Karpas-422 (cell line): ENCODE measurements at regions not wholly inside any gene's neighbourhood (a gene's known extent, or its start where the extent isn't known, plus 50 kb on each side); places are given as distances from the start of the nearest gene placed in this dataset.
"Not testable (repeated sequence)": the region's sequence is repeated elsewhere in the genome, so short reads cannot be mapped to it uniquely, and the experiment has no call there.

Source experiments
- DNase-seq: peaks from one replicate; pipeline ENCODE4 v3.0.0-alpha.2; 2015
- H2AFZ ChIP-seq: fragments of 200-600 bp; sonication (generic); 2 replicates; pipeline ENCODE4 v1.6.1; 2014; ENCODE audit warnings: antibody characterized with exemption, low read length, mixed read lengths
- H3K27ac ChIP-seq: fragments of 200-600 bp; sonication (generic); 2 replicates; pipeline ENCODE4 v1.5.1; 2014; ENCODE audit warnings: mild to moderate bottlenecking, low read length, moderate library complexity
- H3K27me3 ChIP-seq: fragments of 200-600 bp; sonication (generic); 2 replicates; pipeline ENCODE4 v1.6.1; 2014; ENCODE audit warnings: low read length, mixed read lengths
- H3K36me3 ChIP-seq: fragments of 200-600 bp; sonication (generic); 2 replicates; pipeline ENCODE4 v1.6.1; 2014; ENCODE audit warnings: low read length, mixed read lengths; ENCODE audit not compliant: insufficient read depth
- H3K4me1 ChIP-seq: fragments of 200-600 bp; sonication (generic); 2 replicates; pipeline ENCODE4 v1.6.1; 2014; ENCODE audit warnings: mild to moderate bottlenecking, low read length, mixed read lengths
- H3K4me2 ChIP-seq: fragments of 200-600 bp; sonication (generic); 2 replicates; pipeline ENCODE4 v1.6.1; 2014; ENCODE audit warnings: low read length, low read depth, mild to moderate bottlenecking; ENCODE audit not compliant: poor library complexity, severe bottlenecking
- H3K4me3 ChIP-seq: fragments of 200-600 bp; sonication (generic); 2 replicates; pipeline ENCODE4 v1.5.1; 2014; ENCODE audit warnings: mild to moderate bottlenecking, antibody characterized with exemption, low read length, mixed read lengths
- H3K79me2 ChIP-seq: fragments of 200-600 bp; sonication (generic); 2 replicates; pipeline ENCODE4 v1.6.1; 2014; ENCODE audit warnings: mild to moderate bottlenecking, low read length, mixed read lengths
- H3K9ac ChIP-seq: fragments of 200-600 bp; sonication (generic); 2 replicates; pipeline ENCODE4 v1.6.0; 2014; ENCODE audit warnings: low read length
- H3K9me2 ChIP-seq: fragments of 200-600 bp; sonication (generic), shearing (Covaris generic); replicated peaks from 2 replicates; pipeline ENCODE4 v1.6.0; 2014; ENCODE audit warnings: mild to moderate bottlenecking, low read length, moderate library complexity; ENCODE audit not compliant: insufficient read depth
- H3K9me3 ChIP-seq: fragments of 300-700, 200-600 bp; sonication (generic); 2 replicates; pipeline ENCODE4 v1.6.1; 2014; ENCODE audit warnings: low read length, mixed read lengths
- H4K20me1 ChIP-seq: fragments of 200-600 bp; sonication (generic); 2 replicates; pipeline ENCODE4 v1.6.1; 2014; ENCODE audit warnings: mild to moderate bottlenecking, antibody characterized with exemption, low read length, low read depth; ENCODE audit not compliant: insufficient read depth

GRCh38 chr13:26486550-26486949 is 70.9 kb upstream of the WASF3 start:
- no peak overlapping the region for H3K9ac ChIP-seq
- H3K9me2 ChIP-seq, result no peaks in the 10 kb centered on the region
- peaks cover 5% of the 10 kb centered on the region for H3K4me1 ChIP-seq
- no peaks in the 10 kb centered on the region for H3K27me3 ChIP-seq
- H3K79me2 ChIP-seq, result no peaks in the 10 kb centered on the region
- no peaks in the 10 kb centered on the region for H3K36me3 ChIP-seq
- no peak overlapping the region for H2AFZ ChIP-seq
- H3K27ac ChIP-seq, result no peak overlapping the region
- no peak overlapping the region for H3K4me3 ChIP-seq
- DNase-seq, result no peak
- H3K4me2 ChIP-seq, result no peak overlapping the region
- no peaks in the 10 kb centered on the region for H4K20me1 ChIP-seq
- no peaks in the 10 kb centered on the region for H3K9me3 ChIP-seq

GRCh38 chr13:26487781-26488180 is 69.7 kb upstream of the WASF3 start:
- Histone ChIP-seq H2AFZ (no peak overlapping the region), H3K79me2 (no peaks in the 10 kb centered on the region), H3K9me2 (no peaks in the 10 kb centered on the region), H3K27ac (no peak overlapping the region), H3K4me3 (no peak overlapping the region), H4K20me1 (no peaks in the 10 kb centered on the region), H3K4me1 (peaks cover 2% of the 10 kb centered on the region; the same call in 1 of the 2 replicates), H3K27me3 (no peaks in the 10 kb centered on the region), H3K36me3 (no peaks in the 10 kb centered on the region), H3K9me3 (no peaks in the 10 kb centered on the region), H3K4me2 (no peak overlapping the region), H3K9ac (no peak overlapping the region)
- DNase-seq, result no peak

- Histone ChIP-seq H3K79me2 (no peaks in the 10 kb centered on the region), H3K27me3 (no peaks in the 10 kb centered on the region), H3K9ac (no peak overlapping the region), H3K4me3 (no peak overlapping the region), H3K9me2 (no peaks in the 10 kb centered on the region), H3K9me3 (no peaks in the 10 kb centered on the region), H4K20me1 (no peaks in the 10 kb centered on the region), H3K36me3 (no peaks in the 10 kb centered on the region), H3K27ac (no peak overlapping the region), H3K4me2 (no peak overlapping the region), H2AFZ (no peak overlapping the region), H3K4me1 (no peaks in the 10 kb centered on the region)
- DNase-seq, result no peak
These were observed 69.1 kb upstream of the WASF3 start for GRCh38 chr13:26488236-26489003.

- H3K4me1 ChIP-seq, H3K9me2 ChIP-seq, DNase-seq, H3K36me3 ChIP-seq, H2AFZ ChIP-seq, H3K9me3 ChIP-seq, H3K79me2 ChIP-seq, H3K27ac ChIP-seq, H3K4me2 ChIP-seq, H4K20me1 ChIP-seq, H3K27me3 ChIP-seq, H3K4me3 ChIP-seq, H3K9ac ChIP-seq: not testable (repeated sequence)
These were observed 65.2 kb upstream of the WASF3 start for GRCh38 chr13:26492301-26492700.

GRCh38 chr13:26494571-26495195 is 62.8 kb upstream of the WASF3 start:
- no peaks in the 10 kb centered on the region for H3K9me2 ChIP-seq
- no peak overlapping the region for H2AFZ ChIP-seq
- no peak overlapping the region for H3K27ac ChIP-seq
- H3K4me1 ChIP-seq, result no peaks in the 10 kb centered on the region
- no peaks in the 10 kb centered on the region for H3K9me3 ChIP-seq
- H3K27me3 ChIP-seq, result no peaks in the 10 kb centered on the region
- H3K36me3 ChIP-seq, result no peaks in the 10 kb centered on the region
- H3K4me3 ChIP-seq, result no peak overlapping the region
- no peaks in the 10 kb centered on the region for H3K79me2 ChIP-seq
- H3K4me2 ChIP-seq, result no peak overlapping the region
- 0 out of 2 replicates have a peak, but pooled peaks cover 3% of the 10 kb centered on the region for H4K20me1 ChIP-seq
- DNase-seq, result no peak
- H3K9ac ChIP-seq, result no peak overlapping the region

- Histone ChIP-seq H3K79me2 (no peaks in the 10 kb centered on the region), H3K9me2 (no peaks in the 10 kb centered on the region), H3K4me3 (no peak overlapping the region), H3K4me2 (no peak overlapping the region), H3K4me1 (no peaks in the 10 kb centered on the region), H3K27me3 (no peaks in the 10 kb centered on the region), H3K36me3 (no peaks in the 10 kb centered on the region), H2AFZ (no peak overlapping the region), H3K9ac (no peak overlapping the region), H3K9me3 (no peaks in the 10 kb centered on the region), H4K20me1 (0 out of 2 replicates have a peak, but pooled peaks cover 3% of the 10 kb centered on the region), H3K27ac (no peak overlapping the region)
- DNase-seq, result no peak
These were observed 61.7 kb upstream of the WASF3 start for GRCh38 chr13:26495750-26496149.

GRCh38 chr13:26497968-26498511 is 59.4 kb upstream of the WASF3 start:
- no peak overlapping the region for H3K27ac ChIP-seq
- H3K36me3 ChIP-seq, result no peaks in the 10 kb centered on the region
- no peak overlapping the region for H3K4me3 ChIP-seq
- no peak for DNase-seq
- no peaks in the 10 kb centered on the region for H3K27me3 ChIP-seq
- no peak overlapping the region for H2AFZ ChIP-seq
- no peaks in the 10 kb centered on the region for H3K4me1 ChIP-seq
- H3K79me2 ChIP-seq, result no peaks in the 10 kb centered on the region
- 0 out of 2 replicates have a peak, but pooled peaks cover 3% of the 10 kb centered on the region for H4K20me1 ChIP-seq
- no peak overlapping the region for H3K4me2 ChIP-seq
- H3K9me3 ChIP-seq, result no peaks in the 10 kb centered on the region
- H3K9me2 ChIP-seq, result no peaks in the 10 kb centered on the region
- no peak overlapping the region for H3K9ac ChIP-seq
